NB4 (cell line): ENCODE measurements at regions not wholly inside any gene's neighbourhood (a gene's known extent, or its start where the extent isn't known, plus 50 kb on each side); places are given as distances from the start of the nearest gene placed in this dataset.
"Not testable (repeated sequence)": the region's sequence is repeated elsewhere in the genome, so short reads cannot be mapped to it uniquely, and the experiment has no call there.

Experiments
- DNase-seq: peaks from one replicate; pipeline ENCODE4 v3.0.0; 2010; ENCODE audit warnings: low read depth
- H3K4me3 ChIP-seq: one replicate; pipeline ENCODE4 v1.5.1; 2011; ENCODE audit warnings: mild to moderate bottlenecking, low read depth, low read length, moderate library complexity
- MYC ChIP-seq: IDR thresholded peaks from 2 replicates; pipeline ENCODE4 v1.6.1; 2011; ENCODE audit warnings: low read depth, low read length
- POLR2A ChIP-seq: IDR thresholded peaks from 2 replicates; pipeline ENCODE4 v1.6.1; 2011; ENCODE audit warnings: mild to moderate bottlenecking; ENCODE audit not compliant: insufficient read length; ENCODE audit errors: extremely low read depth
- TF ChIP-seq, protein P1 (sequence below): IDR thresholded peaks from one replicate; pipeline ENCODE4 v1.5.1; 2012; ENCODE audit warnings: low read depth, low read length
- TF ChIP-seq, protein P2 (sequence below): IDR thresholded peaks from 2 replicates; pipeline ENCODE4 v1.6.1; 2011; ENCODE audit warnings: low read depth, low read length

DNA sequence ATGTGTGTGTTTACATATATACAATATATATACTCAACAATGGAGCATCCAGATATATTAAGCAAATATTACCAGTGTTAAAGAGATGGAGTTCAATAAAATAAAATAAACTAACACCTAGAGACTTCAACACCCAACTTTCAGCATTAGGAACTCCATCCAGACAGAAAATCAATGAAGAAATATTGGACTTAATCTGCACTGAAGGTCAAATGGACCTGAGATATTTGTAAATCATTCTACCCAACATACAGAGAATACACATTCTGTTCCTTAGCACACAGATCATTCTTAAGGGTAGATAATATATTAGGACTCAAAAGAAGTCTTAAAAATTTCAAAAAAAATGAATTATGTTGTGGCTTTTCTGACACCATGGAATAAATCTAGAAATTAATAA is 832.3 kb upstream of the ADGRB3 start:
- no peak for DNase-seq
- TF ChIP-seq MYC (no peak), POLR2A (no peak)
- TF ChIP-seq, protein P1, sequence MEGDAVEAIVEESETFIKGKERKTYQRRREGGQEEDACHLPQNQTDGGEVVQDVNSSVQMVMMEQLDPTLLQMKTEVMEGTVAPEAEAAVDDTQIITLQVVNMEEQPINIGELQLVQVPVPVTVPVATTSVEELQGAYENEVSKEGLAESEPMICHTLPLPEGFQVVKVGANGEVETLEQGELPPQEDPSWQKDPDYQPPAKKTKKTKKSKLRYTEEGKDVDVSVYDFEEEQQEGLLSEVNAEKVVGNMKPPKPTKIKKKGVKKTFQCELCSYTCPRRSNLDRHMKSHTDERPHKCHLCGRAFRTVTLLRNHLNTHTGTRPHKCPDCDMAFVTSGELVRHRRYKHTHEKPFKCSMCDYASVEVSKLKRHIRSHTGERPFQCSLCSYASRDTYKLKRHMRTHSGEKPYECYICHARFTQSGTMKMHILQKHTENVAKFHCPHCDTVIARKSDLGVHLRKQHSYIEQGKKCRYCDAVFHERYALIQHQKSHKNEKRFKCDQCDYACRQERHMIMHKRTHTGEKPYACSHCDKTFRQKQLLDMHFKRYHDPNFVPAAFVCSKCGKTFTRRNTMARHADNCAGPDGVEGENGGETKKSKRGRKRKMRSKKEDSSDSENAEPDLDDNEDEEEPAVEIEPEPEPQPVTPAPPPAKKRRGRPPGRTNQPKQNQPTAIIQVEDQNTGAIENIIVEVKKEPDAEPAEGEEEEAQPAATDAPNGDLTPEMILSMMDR: no peak
- TF ChIP-seq, protein P2, sequence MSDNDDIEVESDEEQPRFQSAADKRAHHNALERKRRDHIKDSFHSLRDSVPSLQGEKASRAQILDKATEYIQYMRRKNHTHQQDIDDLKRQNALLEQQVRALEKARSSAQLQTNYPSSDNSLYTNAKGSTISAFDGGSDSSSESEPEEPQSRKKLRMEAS: no peak
- no peak overlapping the region for H3K4me3 ChIP-seq

DNA sequence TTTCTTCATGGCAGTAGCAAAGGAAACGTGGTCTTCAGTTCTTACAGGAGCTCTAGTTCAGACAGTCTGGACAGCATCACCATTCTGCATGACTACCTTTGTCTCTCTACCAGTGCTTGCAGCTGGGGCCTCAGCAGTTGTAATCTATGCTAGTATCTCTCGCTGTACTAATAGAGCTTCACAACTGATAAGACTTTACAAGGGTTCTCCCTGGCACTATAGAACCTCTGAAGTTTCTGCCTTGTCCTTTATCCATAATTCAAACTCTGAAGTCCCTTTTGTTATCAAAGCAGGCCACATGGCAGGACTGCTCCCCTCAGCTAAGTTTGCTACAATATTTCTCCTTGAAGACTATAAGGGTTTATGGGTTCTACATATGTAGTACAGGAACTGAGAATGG is 842.1 kb upstream of the ADGRB3 start:
- TF ChIP-seq, protein P1: no peak
- no peak for TF ChIP-seq MYC
- TF ChIP-seq, protein P2: no peak
- no peak for TF ChIP-seq POLR2A

GRCh38 chr6:67790569-67790968 is 844.5 kb upstream of the ADGRB3 start:
- TF ChIP-seq, protein P2: no peak
- TF ChIP-seq POLR2A: no peak
- no peak for TF ChIP-seq MYC
- TF ChIP-seq, protein P1: no peak
- DNase-seq: no peak
- no peak overlapping the region for H3K4me3 ChIP-seq

More for the DNA sequence above, 842.1 kb upstream of the ADGRB3 start:
- no peak for DNase-seq
- H3K4me3 ChIP-seq: no peak overlapping the region

GRCh38 chr6:67787119-67787518 is 848.0 kb upstream of the ADGRB3 start:
- DNase-seq, H3K4me3 ChIP-seq: not testable (repeated sequence)

DNA sequence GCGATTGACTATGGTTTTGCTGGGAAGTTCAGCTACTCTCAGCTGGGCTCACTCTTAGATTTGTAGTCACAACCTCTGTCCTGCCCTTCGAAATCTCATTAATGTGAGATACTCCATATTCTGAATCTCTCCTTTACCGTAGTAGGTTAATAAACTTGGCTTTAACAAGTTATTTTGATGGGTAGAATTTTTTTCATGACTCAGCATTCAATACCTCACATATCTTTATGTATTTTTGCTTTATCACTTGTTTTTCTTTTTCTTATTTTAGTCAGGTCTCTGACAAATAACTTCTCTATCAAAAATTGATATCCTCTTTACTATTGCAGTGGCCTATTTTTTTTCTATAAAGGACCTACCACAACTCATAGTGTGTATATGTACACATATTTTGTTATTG is 855.2 kb upstream of the ADGRB3 start:
- TF ChIP-seq, protein P2: no peak
- TF ChIP-seq, protein P1: no peak
- TF ChIP-seq POLR2A (no peak), MYC (no peak)

GRCh38 chr6:67775333-67775732 is 859.7 kb upstream of the ADGRB3 start:
- H3K4me3 ChIP-seq: no peak overlapping the region
- DNase-seq: no peak
- TF ChIP-seq, protein P2: no peak
- TF ChIP-seq MYC (no peak), POLR2A (no peak)
- TF ChIP-seq, protein P1: no peak

More for the DNA sequence above, 855.2 kb upstream of the ADGRB3 start:
- no peak for DNase-seq
- no peak overlapping the region for H3K4me3 ChIP-seq
